HepG2 (cell line): ENCODE measurements at regions not wholly inside any gene's neighbourhood (a gene's known extent, or its start where the extent isn't known, plus 50 kb on each side); places are given as distances from the start of the nearest gene placed in this dataset.

ENCODE experiments used
- TF ChIP-seq, protein P1 (sequence below): sonication (generic); formaldehyde crosslinking; IDR thresholded peaks from 2 replicates; pipeline ENCODE4 v1.4.0; 2020; ENCODE audit warnings: missing genetic modification reagents
- TF ChIP-seq, protein P2 (sequence below): sonication (generic); formaldehyde crosslinking; IDR thresholded peaks from 2 replicates; pipeline ENCODE4 v1.8.0; 2022; ENCODE audit warnings: low read depth, missing genetic modification reagents

DNA sequence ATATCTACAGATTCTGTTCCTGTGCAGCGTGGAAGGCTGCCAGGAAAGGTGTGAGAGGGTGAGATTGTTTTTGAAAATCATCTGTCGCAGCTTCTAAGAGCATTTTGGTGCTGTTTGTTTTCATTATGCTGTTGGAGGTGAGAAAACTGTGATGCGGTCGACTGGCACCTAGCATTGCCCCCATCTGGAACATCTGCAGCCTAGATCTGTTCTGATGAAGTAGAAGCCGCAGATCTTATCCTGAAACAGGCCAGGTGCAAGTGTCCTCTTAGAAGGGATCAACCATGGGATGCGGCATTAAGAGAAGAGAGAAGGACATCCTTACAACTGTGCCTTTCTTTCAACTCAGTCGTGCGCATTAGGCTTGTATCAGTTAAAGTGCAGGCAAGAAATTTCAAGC lies 167.3 kb downstream of the CDH26 start:
- TF ChIP-seq, protein P1, sequence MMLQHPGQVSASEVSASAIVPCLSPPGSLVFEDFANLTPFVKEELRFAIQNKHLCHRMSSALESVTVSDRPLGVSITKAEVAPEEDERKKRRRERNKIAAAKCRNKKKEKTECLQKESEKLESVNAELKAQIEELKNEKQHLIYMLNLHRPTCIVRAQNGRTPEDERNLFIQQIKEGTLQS (CRISPR knock-in tag): no peak
- TF ChIP-seq, protein P2, sequence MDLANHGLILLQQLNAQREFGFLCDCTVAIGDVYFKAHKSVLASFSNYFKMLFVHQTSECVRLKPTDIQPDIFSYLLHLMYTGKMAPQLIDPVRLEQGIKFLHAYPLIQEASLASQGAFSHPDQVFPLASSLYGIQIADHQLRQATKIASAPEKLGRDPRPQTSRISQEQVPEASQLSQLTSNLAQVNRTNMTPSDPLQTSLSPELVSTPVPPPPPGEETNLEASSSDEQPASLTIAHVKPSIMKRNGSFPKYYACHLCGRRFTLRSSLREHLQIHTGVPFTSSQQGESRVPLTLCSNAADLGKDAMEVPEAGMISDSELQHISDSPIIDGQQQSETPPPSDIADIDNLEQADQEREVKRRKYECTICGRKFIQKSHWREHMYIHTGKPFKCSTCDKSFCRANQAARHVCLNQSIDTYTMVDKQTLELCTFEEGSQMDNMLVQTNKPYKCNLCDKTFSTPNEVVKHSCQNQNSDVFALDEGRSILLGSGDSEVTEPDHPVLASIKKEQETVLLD (CRISPR knock-in tag): no peak
